ENCODE measurements at regions not wholly inside any gene's neighbourhood (a gene's known extent, or its start where the extent isn't known, plus 50 kb on each side); places are given as distances from the start of the nearest gene placed in this dataset.
"Not testable (repeated sequence)": the region's sequence is repeated elsewhere in the genome, so short reads cannot be mapped to it uniquely, and the experiment has no call there.

GRCh38 chr11:134724106-134724778, 312.2 kb upstream of the B3GAT1 start:
- H3K9me3 Mint-ChIP-seq, result no peaks in the 10 kb centered on the region
- no peak overlapping the region for H3K27ac Mint-ChIP-seq
- H3K36me3 Mint-ChIP-seq (ENCODE audit: low read depth), result no peaks in the 10 kb centered on the region
- DNase-seq, result no peak
- H3K4me3 Mint-ChIP-seq, result no peak overlapping the region
- H3K4me1 Mint-ChIP-seq (ENCODE audit: low read depth), result no peaks in the 10 kb centered on the region
- peaks cover 43% of the 10 kb centered on the region for H3K27me3 Mint-ChIP-seq

GRCh38 chr11:134720691-134721070, 308.6 kb upstream of the B3GAT1 start:
- not testable (repeated sequence) for H3K9me3 Mint-ChIP-seq; H3K4me3 Mint-ChIP-seq; H3K36me3 Mint-ChIP-seq (ENCODE audit: low read depth); DNase-seq; H3K4me1 Mint-ChIP-seq (ENCODE audit: low read depth); H3K27ac Mint-ChIP-seq
- peaks cover 39% of the 10 kb centered on the region for H3K27me3 Mint-ChIP-seq

DNA sequence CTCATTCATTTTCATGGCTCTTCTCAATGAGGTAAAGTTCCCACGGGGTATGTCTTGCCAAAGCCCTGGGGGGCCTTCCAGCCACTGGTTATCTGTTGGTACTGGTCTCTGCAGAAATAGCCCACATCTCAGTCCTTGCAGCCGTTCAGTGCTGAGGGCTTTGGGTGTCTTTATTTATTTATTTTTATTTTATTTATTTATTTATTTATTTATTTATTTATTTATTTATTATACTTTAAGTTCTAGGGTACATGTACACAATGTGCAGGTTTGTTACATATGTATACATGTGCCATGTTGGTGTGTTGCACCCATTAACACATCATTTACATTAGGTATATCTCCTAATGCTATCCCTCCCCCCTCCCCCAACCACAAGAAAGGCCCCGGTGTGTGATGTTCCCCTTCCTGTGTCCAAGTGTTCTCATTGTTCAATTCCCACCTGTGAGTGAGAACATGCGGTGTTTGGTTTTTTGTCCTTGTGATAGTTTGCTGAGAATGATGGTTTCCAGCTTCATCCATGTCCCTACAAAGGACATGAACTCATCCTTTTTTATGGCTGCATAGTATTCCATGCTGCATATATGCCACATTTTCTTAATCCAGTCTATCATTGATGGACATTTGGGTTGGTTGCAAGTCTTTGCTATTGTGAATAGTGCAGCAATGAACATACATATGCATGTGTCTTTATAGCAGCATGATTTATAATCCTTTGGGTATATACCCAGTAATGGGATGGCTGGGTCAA, 308.1 kb upstream of the B3GAT1 start:
- DNase-seq; H3K36me3 Mint-ChIP-seq (ENCODE audit: low read depth); H3K4me3 Mint-ChIP-seq; H3K9me3 Mint-ChIP-seq; H3K4me1 Mint-ChIP-seq (ENCODE audit: low read depth); H3K27ac Mint-ChIP-seq: not testable (repeated sequence)
- H3K27me3 Mint-ChIP-seq, result peaks cover 33% of the 10 kb centered on the region

DNA sequence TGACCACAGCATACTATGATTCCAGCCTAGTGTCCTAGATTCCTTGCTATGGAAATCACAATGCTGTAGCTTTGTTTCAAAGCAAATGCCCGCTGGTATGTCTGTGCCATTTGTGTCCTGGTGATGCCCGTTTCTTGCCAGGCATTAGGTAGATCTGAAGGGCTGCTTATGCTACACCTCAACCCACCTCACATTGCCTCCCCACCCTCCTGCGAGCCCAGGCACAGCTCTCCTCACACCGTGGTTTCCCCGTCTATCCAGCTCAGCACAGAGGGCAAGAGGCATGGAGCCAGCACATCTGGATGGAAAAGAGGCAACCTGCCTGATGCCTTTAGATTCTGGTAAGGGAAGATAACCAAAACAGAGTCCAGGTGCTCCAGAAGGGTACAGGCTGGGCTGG, 307.4 kb upstream of the B3GAT1 start:
- no peak overlapping the region for H3K27ac Mint-ChIP-seq
- no peaks in the 10 kb centered on the region for H3K4me1 Mint-ChIP-seq (ENCODE audit: low read depth)
- H3K4me3 Mint-ChIP-seq, result no peak overlapping the region
- no peaks in the 10 kb centered on the region for H3K9me3 Mint-ChIP-seq
- H3K36me3 Mint-ChIP-seq (ENCODE audit: low read depth), result no peaks in the 10 kb centered on the region
- H3K27me3 Mint-ChIP-seq, result peaks cover 27% of the 10 kb centered on the region
- DNase-seq, result no peak

- DNase-seq, result no peak
- Mint-ChIP-seq H3K4me1 (ENCODE audit: low read depth) (no peaks in the 10 kb centered on the region), H3K9me3 (no peaks in the 10 kb centered on the region), H3K4me3 (no peak overlapping the region), H3K27me3 (peaks cover 11% of the 10 kb centered on the region), H3K27ac (no peak overlapping the region), H3K36me3 (ENCODE audit: low read depth) (no peaks in the 10 kb centered on the region)
These were observed 304.5 kb upstream of the B3GAT1 start for GRCh38 chr11:134716582-134716981.

- Mint-ChIP-seq H3K4me3 (no peak overlapping the region), H3K4me1 (ENCODE audit: low read depth) (no peaks in the 10 kb centered on the region), H3K27me3 (peaks cover 11% of the 10 kb centered on the region), H3K9me3 (no peaks in the 10 kb centered on the region), H3K27ac (no peak overlapping the region), H3K36me3 (ENCODE audit: low read depth) (no peaks in the 10 kb centered on the region)
- DNase-seq, result no peak
These were observed 302.1 kb upstream of the B3GAT1 start for GRCh38 chr11:134714021-134714656.

DNA sequence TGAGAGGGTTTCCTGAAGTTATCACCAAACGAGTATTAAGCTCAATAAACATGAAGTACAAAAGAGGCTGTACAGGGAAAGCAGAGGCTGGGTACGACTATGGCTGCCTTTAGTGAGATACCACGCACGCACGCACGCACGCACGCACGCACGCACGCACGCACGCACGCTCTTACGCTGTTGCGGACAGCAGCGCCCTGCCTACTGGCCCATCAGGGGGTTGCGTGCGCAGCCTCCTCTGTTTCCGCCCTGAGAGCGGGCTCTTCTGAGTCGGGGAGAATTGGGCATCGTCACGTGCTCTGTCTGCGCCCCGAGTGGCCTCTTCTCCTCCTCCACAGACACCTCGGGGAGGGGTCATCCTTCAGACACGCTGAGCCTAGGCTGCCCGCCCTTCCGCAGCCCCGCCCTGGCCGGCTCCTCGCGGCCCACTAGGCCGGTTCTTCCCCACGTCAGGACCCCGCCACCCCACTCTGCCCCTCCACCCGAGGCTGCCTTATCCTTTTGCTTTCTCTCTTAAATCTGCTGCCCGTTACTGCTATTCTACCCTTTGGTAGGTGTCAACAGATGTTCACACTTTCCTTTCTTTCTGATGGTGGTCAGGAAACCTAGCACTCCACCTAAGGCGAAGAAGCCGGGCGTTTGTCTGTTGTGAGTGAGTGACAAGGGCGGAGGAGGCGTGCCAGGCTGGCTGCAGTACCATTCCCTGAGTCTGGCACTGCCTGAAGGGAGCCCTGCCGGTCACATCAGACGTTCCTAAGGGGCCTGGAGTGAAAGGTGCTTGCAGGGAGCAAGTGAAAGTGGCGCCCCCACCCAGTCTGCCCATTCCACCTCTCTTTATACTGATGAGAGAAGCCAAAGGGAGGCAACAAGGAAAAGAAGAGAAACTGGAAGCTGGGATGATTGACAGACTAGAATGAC, 300.4 kb upstream of the B3GAT1 start:
- no peaks in the 10 kb centered on the region for H3K9me3 Mint-ChIP-seq
- no peak for DNase-seq
- peaks cover 10% of the 10 kb centered on the region for H3K27me3 Mint-ChIP-seq
- H3K27ac Mint-ChIP-seq, result no peak overlapping the region
- H3K4me3 Mint-ChIP-seq, result no peak overlapping the region
- H3K4me1 Mint-ChIP-seq (ENCODE audit: low read depth), result no peaks in the 10 kb centered on the region
- no peaks in the 10 kb centered on the region for H3K36me3 Mint-ChIP-seq (ENCODE audit: low read depth)

DNA sequence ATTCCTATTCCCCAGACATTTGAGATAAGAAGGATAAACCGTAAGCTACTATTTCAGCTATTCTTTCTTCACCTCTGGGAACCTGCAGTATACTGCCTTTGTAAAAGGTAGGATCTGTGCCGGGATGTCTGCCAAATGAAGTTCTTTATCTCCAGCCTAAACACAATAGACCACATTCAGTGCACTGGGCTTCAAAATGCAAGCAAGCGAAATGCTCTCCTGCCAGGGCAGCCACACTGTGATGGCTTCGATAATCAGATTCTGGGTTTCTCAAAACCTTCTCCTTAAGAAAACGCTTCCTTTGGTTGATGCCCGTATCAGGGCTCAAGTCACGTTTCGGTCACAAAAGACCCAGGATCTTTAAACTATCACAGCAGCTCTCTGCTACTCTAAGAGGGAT, 299.5 kb upstream of the B3GAT1 start:
- H3K27me3 Mint-ChIP-seq, result peaks cover 5% of the 10 kb centered on the region
- no peak overlapping the region for H3K27ac Mint-ChIP-seq
- no peaks in the 10 kb centered on the region for H3K9me3 Mint-ChIP-seq
- H3K4me1 Mint-ChIP-seq (ENCODE audit: low read depth), result no peaks in the 10 kb centered on the region
- no peak overlapping the region for H3K4me3 Mint-ChIP-seq
- H3K36me3 Mint-ChIP-seq (ENCODE audit: low read depth), result no peaks in the 10 kb centered on the region
- DNase-seq, result no peak

- H3K4me1 Mint-ChIP-seq (ENCODE audit: low read depth), result no peaks in the 10 kb centered on the region
These were observed 298.9 kb upstream of the B3GAT1 start for GRCh38 chr11:134710861-134711407.

GRCh38 chr11:134705858-134706257, 293.8 kb upstream of the B3GAT1 start:
- Mint-ChIP-seq H3K36me3 (ENCODE audit: low read depth) (no peaks in the 10 kb centered on the region), H3K9me3 (no peaks in the 10 kb centered on the region), H3K4me3 (no peak overlapping the region), H3K27ac (no peak overlapping the region), H3K27me3 (peaks cover 24% of the 10 kb centered on the region), H3K4me1 (ENCODE audit: low read depth) (no peaks in the 10 kb centered on the region)
- no peak for DNase-seq

More at GRCh38 chr11:134710861-134711407, 298.9 kb upstream of the B3GAT1 start:
- Mint-ChIP-seq H3K9me3 (no peaks in the 10 kb centered on the region), H3K27me3 (peaks cover 8% of the 10 kb centered on the region), H3K4me3 (no peak overlapping the region), H3K36me3 (ENCODE audit: low read depth) (no peaks in the 10 kb centered on the region), H3K27ac (no peak overlapping the region)
- DNase-seq, result no peak

- Mint-ChIP-seq H3K36me3 (ENCODE audit: low read depth) (no peaks in the 10 kb centered on the region), H3K27me3 (peaks cover 44% of the 10 kb centered on the region), H3K9me3 (no peaks in the 10 kb centered on the region), H3K27ac (no peak overlapping the region), H3K4me1 (ENCODE audit: low read depth) (no peaks in the 10 kb centered on the region), H3K4me3 (no peak overlapping the region)
- no peak for DNase-seq
These were observed 290.8 kb upstream of the B3GAT1 start for GRCh38 chr11:134702827-134703226.

- Mint-ChIP-seq H3K27me3 (peaks cover 41% of the 10 kb centered on the region), H3K4me1 (ENCODE audit: low read depth) (no peaks in the 10 kb centered on the region), H3K36me3 (ENCODE audit: low read depth) (no peaks in the 10 kb centered on the region), H3K9me3 (no peaks in the 10 kb centered on the region), H3K27ac (no peak overlapping the region), H3K4me3 (no peak overlapping the region)
- DNase-seq, result no peak
These were observed 289.6 kb upstream of the B3GAT1 start for GRCh38 chr11:134701564-134702165.

- no peak overlapping the region for H3K27ac Mint-ChIP-seq
These were observed 288.1 kb upstream of the B3GAT1 start for GRCh38 chr11:134700101-134700640.

More at GRCh38 chr11:134700101-134700640, 288.1 kb upstream of the B3GAT1 start:
- no peak for DNase-seq
- no peaks in the 10 kb centered on the region for H3K9me3 Mint-ChIP-seq
- H3K4me1 Mint-ChIP-seq (ENCODE audit: low read depth), result no peaks in the 10 kb centered on the region
- no peak overlapping the region for H3K4me3 Mint-ChIP-seq
- no peaks in the 10 kb centered on the region for H3K36me3 Mint-ChIP-seq (ENCODE audit: low read depth)
- peaks cover 35% of the 10 kb centered on the region for H3K27me3 Mint-ChIP-seq

Data from activated T-cell treated with anti-CD3 and anti-CD28 coated beads, Interleukin-2, amount 50 U/mL, for 24 hours (primary cell).